GM23248 (cell line): ENCODE measurements at regions not wholly inside any gene's neighbourhood (a gene's known extent, or its start where the extent isn't known, plus 50 kb on each side); places are given as distances from the start of the nearest gene placed in this dataset.

Experiments
- EZH2 ChIP-seq: fragments of 200-600 bp; sonication (generic); IDR thresholded peaks from 2 replicates; pipeline ENCODE4 v1.6.1; 2018; ENCODE audit warnings: antibody characterized with exemption, mild to moderate bottlenecking; ENCODE audit not compliant: insufficient read depth, poor library complexity, severe bottlenecking
- EZH2phosphoT487 ChIP-seq: fragments of 200-600 bp; sonication (generic); IDR thresholded peaks from 2 replicates; pipeline ENCODE4 v1.6.1; 2018; ENCODE audit warnings: antibody characterized with exemption, moderate library complexity, mild to moderate bottlenecking, low read depth; ENCODE audit not compliant: insufficient read depth

- TF ChIP-seq EZH2, result no peak
- TF ChIP-seq EZH2phosphoT487, result no peak
Measured at GRCh38 chr11:112553205-112553731, 292.6 kb upstream of the PLET1 start.
